GM20431 (cell line): ENCODE measurements at regions not wholly inside any gene's neighbourhood (a gene's known extent, or its start where the extent isn't known, plus 50 kb on each side); places are given as distances from the start of the nearest gene placed in this dataset.
"Not testable (repeated sequence)": the region's sequence is repeated elsewhere in the genome, so short reads cannot be mapped to it uniquely, and the experiment has no call there.

Experiments
- in situ Hi-C: fragments of 300-500 bp; cut with MseI, MboI; formaldehyde crosslinking; loops from one replicate; pipeline ENCODE4 v1.15.0; 2020; ENCODE audit warnings: low sequenced_read_pairs; ENCODE audit not compliant: unreplicated experiment

DNA sequence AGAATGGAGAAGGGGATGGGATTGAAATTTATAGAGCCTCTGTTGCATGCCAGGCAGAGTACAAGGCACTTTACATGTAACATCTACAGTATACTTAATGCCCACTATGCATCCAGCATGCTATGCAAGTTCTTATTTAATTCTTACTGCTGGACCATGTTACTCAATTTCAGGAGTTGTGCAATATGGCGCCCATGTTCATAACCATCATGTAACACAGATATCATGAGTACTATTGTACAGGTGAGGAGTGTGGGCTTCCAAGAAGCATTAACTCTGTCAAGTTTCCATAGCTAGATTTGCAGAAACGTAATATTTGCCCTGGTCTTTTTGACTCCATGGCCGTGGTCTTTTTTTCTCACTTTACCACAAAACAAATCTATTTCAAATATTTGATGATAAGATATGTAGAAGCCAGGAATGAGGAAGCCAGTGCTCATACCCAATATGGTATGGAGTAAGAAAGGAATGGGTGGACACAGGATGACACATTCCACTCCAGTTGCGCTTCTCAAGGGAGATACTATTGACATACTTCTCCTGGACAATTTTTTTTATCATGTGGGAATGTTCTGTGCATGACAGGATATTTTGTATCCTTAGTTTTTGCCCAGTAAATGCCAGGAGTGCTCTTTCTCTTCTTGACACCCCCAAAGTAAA lies 191.8 kb downstream of the C12orf75 start:
- in situ Hi-C loops, result no loop called here

DNA sequence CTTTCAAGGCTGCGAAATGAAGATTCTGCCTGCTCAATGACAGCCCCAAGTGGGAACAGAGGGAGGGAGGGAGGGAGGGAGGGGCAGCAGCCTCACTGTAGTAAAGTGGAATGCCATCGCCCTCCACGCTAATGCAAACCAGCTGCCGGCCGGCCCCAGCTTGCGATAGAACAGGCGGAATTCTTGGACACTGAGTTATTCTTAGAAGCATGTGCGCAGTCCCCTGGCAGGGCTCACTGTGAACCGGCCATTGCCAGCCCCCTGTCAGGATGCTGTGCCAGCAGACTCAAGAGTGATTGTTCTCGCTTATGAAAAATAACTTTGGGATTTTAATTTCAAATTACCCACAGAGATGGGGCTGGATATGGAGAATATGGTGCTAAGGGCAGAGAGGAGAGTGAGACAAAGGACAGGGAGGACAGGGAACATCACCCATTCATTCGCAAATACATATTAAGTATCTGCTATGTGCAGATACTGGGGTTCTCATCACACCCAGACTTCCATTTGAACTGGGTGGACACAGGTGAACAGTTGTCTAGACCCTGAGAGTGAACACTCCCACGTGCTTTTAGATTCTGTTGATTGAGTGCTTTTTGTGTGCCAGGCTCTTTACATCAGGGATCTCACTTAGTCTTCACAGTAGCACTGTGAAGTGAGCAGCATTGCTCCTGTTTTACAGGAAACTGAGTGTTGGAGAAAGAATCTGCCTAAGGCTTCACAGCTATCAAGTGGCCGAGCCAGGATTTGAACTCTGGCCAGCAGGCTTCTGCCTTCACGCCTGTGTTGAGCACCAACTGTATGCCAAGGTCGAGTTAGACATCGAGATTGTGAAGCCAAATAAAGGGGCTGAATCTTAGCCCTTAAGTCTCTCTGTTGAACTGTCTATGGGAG lies 192.9 kb downstream of the C12orf75 start:
- in situ Hi-C loops, result no loop called here

DNA sequence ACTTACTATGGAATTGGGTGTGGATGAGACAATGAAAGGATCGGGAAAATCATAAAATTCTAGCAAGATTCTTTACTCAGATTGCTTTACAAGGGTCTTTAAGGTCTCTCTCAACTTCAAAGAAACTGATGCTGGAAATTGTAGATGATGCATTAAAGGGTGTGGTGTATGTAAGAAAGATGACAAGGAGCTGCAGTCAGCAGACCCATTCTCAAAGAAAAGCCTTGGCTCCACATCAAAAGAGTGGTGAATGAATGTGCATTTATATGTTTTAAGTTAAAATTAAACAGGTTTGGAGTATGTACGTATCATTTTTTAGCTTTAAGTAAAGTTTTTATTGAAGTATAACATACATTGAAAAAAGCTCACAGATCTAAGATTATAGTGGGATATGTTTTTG lies 194.5 kb downstream of the C12orf75 start:
- in situ Hi-C loops, result no loop called here

DNA sequence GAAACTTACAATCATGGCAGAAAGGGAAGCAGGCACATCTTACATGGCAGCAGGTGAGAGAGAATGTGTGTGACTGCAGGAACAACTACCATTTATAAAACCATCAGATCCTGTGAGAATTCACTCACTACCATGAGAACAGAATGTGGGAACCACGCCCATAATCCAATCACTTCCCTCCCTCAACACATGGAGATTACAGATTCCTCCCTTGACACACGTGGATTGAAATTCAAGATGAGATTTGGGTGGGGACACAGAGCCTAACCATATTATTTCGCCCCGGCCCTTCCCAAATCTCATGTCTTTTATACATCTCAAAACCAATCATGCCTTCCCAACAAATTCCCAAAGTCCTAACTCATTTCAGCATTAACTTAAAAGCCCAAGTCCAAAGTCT lies 203.6 kb downstream of the C12orf75 start:
- in situ Hi-C loops, result no loop called here

DNA sequence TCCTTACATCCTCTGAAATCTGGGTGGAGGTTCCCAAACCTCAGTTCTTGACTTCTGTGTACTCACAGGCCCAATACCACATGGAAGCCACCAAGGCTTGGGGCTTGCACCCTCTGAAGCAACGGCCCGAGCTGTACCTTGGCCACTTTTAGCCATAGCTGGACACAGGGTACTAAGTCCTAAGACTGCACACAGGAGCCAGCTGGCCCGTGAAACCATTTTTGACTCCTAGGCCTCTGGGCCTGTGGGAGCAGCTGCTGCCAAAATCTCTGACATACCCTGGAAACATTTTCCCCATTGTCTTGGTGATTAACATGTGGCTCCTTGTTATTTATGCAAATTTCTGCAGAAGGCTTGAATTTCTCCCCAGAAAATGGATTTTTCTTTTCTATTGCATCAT lies 204.5 kb downstream of the C12orf75 start:
- in situ Hi-C loops, result not testable (repeated sequence)

DNA sequence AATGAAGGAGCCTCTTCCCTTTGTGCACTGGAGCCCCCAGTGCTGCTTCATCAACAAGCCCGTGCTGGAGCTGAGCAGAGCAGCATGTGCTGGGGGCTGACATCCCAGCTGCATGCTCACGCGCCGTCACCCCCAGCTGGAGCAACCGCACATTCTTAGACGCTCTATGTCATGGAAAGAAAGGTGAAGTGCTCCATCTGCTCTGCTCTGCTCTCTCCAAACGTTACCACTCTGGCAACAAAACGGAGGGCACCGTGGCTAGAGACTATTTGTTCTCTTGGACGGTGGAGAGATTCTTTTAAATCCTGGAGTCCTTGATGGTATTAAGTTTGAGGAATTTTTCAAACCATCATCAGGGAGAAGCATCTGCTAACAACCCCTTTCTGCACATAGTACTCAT lies 208.4 kb downstream of the C12orf75 start:
- in situ Hi-C loops, result no loop called here

DNA sequence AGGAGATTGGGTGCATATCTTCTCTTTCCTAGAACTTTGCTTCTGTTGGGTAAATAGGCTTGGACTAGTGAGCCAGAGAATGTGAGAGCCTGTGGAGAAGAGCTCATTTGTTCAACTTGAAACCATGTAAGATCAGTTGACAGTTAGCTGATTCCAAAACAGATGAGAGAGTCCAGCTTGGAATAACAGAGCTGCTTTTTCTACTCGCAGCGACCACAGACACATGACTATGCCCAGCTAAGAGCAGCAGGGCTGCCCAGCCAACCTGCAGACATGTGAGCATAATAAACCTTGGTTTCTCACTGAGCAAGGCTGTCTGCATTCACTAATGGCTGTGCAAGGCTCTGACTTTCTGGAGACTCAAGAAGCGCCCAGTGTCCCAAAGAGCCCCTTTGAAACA lies 209.2 kb downstream of the C12orf75 start:
- in situ Hi-C loops, result no loop called here

DNA sequence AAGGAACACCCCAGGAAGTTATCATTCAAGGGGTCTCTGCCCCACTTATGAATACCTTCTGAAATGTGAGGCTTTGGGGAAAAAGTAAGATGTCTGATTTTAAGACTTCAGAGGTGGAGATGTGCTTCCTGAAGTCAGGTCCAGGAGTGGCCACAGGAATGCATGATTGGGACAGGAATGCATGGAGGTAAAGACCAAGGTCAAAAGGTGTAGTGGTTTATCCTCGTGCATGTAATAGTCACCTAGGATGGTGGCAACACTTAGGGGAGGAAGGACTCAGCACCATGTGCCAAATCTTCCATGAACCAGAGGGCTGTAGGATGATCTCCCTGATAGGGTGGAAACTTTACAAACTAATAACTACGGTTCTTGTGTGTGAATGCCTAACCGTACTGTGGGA lies 217.3 kb downstream of the C12orf75 start:
- in situ Hi-C loops, result no loop called here

DNA sequence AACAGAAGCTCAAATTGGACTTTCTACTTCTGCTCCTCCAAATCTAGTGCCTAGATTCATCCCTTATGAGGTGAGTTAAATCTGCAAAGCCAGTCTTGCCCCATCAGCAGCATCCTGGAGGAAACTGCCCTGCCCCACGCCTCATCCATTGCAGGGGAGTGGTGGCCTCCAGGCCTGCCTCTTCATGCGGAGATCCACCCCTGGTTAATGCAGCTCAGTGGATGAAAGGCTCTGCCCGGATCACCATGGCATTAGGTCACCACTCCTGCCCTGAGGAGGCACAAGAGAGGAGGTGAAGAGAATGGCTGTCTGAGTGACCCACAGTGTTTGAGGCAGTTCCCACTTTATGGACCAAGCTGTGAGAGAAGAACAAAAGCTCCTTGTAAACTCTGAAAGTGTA lies 218.1 kb downstream of the C12orf75 start:
- in situ Hi-C loops, result no loop called here

DNA sequence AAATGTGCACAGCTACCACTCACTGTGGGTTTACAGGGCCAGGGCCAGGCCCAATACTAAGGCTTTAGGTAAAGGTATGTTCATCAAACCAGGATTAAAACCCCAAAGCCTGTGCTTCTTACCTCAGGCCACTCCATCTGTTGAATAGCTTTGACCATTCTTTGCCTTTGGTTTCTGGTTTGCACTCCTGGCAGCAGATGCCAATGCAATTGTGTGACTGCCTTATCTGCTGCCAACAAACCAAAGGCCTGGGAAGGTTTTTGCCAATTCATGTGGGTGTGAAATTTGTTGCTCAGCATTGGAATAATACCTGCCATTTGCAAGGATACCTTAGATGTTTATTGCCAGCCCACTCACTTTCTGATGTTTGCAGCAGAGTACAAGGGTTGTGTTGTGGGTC lies 221.6 kb downstream of the C12orf75 start:
- in situ Hi-C loops, result no loop called here

DNA sequence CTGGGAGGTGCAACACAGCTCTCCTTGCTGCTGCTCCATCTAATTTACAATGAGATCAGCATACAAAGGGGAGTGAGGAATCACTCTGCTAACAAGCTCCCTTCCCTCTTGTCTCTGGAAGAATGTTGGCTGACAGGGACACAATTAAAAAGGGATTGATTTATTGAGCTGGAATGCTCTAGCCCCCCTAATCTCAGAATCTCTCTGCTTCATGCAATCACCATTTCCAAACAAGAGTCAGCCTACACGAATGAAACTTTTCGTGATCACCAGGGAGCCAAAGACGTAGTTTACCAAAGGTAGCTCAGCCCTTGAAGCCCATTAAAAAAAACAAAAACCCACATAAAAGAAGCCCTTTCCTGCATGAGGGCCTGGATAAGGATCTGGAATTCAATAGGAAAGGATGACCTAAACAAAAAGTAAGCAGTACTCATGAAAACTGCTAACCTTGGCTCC lies 223.8 kb downstream of the C12orf75 start:
- in situ Hi-C loops, result no loop called here

DNA sequence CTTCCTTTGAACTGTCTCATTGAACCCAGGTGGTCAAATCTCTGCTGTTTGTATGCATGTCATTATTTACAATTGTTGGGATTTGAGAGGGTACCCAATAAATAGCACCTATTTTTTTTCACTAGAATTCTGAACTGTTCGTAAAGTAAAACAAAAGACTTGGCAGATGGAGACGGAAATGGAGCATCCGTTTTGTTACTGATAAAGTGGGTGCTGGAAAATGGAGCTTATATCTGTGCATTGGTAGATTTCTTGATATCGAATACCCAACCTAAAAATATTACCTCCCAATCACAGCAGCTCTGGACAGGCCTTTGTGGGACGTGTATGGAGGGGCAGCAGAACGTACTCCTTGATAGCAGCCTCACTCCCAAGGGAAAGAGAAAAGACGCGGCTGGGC lies 224.4 kb downstream of the C12orf75 start:
- in situ Hi-C loops, result no loop called here

DNA sequence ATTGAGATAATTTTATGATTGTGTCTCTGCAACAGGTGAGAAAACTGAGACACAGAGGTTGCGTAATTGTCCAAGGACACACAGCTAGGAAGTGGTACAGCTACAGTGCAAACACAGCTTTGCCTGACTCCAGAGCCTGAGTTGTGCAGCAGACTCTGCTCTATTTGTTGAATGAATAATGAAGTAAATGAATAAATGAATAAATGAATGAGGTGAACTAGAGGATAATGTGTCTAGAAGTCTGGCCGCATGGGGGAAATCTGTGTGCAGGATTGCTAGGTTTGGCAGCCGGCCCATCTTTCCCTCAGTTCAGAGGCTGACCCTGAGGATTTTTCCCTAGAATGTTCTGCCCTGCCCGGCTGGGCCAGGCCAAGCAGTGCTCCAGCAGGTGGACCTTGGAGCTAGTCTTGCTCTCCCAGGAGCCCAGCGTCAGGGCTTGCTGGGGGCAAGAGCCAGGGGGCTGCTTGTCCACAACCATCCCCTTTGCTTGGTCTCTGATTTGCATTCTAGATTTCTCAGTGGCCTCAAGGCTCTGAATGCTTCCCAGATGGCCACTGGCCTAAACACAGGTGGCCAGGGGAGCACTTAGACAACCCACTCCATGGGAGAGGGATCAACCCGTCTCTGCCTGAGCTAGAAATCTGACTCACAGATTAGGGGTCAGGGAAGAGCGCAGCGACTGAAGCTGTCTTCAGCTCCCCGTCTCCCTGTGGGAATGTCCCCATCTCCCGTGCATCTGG lies 225.2 kb downstream of the C12orf75 start:
- in situ Hi-C loops, result no loop called here

DNA sequence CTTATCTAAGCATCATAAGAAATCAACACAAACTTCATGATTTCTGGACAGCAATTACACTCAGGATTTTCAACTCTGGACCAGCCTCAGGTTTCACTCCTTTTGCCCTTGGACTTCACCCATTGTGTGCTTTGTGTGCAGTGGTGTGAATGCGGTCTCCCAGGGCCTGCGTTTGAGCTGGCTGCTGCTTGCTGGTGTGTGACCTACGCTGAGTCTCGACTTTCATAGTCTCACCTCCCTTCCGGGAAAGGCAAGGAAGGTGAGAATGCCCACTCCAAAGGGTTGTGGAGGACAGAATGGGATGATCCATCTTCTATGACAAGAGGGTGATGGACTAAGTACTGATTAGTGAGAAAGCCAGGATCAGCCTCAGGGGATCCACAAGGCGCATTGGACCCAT lies 228.8 kb downstream of the C12orf75 start:
- in situ Hi-C loops, result no loop called here

DNA sequence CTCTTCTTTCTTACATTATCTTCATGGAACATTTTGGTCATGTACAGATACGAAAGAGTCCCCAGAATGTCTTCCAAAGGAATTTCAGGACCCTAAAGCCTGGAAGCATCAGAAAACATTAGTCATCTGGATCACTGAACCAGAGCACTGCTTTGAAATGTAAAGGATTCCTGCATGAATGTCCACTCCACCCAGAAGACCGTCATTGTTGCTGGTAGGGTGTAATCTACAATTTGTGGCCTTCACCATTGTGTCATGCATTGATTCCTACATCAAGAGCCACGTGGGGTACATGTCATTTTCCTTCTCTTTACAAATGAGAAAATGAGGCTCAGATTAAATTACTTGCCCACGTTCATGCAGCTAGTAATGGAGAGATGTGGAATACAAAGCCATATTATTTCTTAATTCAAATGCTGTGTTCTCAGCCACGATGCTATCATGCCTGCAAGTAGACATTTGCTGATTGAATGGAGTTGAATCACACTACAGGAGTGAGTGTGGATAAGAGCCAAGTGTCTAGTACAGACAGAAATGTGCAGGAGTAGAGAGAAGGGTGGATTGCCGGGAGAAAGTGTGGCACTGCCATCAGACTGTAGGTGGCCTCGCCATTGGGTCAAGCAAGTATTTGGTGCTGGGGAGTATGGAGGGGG lies 231.2 kb downstream of the C12orf75 start:
- in situ Hi-C loops, result no loop called here

DNA sequence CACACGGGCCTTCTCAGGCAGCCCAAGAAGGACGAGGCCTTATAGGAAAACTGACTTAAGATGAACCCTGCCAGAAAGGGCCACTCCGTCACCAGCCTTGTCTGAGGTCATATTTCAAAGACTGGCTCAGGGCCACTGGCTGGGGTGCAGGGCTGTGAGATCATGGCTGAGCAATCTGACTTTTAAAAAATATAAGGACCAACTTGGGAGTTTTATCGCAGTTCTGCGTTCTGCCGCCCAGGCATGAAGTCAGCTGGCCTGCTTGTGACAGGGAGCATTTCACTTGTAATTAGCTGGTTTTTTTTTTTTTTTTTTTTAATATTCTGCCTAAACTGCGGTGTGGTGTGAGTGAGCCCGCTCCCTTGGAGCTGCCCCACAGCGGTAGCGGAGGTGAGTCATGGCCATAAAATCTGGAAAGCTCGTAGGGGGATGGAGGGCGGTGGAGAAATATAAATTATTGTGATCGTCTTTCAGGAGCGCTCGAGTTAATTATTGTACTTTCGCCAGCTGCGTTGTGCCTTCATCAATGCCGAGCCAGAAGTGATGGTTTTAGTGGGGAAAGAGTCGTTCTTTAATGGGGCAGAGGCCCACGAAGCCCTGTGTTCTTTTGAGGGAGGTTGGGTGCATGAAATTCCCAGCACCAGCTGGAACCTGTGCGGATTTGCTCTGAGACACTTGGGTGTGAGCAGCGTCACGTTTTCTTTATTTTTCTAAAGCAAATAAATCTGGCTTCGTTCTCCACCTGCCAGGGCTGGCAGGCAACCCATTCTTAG lies 231.9 kb downstream of the C12orf75 start:
- in situ Hi-C loops, result no loop called here

DNA sequence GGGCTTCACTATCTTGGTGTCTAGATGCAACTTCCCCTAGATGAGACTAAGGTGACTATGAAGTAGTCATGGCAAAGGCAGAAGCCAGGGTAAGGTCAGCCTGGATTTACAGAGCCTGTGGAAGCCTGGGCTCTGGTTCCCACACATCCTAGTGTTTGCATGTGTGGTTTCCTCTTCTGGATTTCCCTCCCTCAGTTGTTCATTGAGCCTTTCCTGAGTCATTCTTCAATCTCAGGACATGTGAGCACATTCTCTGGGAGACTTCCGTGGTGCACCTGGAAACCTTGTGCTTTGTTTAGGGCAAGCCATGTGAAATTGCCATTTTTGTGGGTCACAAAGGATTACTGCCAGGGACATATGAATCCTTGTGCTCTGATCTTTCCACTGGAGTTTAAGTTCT lies 236.6 kb downstream of the C12orf75 start:
- in situ Hi-C loops, result no loop called here

DNA sequence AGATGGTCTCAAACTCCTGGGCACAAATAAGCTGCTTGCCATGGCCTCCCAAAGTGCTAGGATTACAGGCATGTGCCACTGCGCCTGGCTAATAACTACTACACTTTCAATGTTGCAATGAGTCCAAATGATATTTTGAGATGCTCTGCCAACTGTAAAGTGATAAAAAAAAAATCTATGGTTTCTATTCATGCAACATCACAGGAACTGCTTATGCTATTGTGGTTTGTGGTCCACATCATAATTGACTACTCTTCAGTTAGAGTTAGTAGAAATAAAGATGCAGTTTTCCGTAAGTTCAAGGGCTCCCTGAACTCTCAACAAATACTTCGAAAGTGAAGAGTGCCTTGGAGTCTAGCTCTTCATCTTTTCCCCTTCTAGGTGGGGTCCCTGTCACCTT lies 239.4 kb downstream of the C12orf75 start:
- in situ Hi-C loops, result no loop called here

DNA sequence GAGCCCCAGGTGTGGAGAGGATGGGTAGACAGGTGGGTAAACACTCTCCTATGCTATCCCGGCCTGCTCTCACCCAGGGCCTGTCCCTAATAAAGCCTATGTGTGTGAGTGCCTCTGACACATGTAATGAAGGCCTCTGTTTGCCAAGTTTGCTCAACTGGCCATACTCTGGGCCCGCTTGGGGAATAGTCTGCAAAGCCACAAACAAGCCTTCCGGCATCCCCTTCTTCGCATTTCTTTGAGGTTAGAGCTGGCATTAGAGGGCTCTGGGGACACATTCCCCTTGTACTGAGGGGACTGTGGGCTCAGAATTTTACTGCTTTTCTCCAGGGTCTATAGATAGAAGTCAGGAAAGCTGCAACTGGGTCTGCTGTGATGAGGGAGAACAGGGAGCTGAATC lies 240.5 kb downstream of the C12orf75 start:
- in situ Hi-C loops, result no loop called here

DNA sequence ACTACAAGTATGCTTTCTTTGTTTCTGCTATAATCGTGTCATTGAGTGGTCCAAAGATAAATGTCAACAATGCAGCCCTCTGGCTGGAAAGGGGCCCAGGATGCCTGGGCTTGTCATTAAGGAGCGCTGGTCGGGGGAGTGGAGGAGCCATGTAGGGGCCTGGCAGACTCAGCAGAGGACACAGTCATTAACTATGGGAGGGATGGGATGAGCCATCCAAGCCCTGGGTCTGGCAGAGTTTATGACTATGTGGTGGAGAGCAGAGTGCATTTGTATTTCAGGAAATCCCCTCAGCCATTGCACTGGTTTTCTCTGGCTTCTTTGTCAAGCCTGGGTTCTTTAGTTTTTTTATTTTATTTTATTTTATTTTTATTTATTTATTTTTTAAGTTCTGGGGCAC lies 243.1 kb downstream of the C12orf75 start:
- in situ Hi-C loops, result no loop called here
